SK-N-MC (cell line): ENCODE measurements at regions not wholly inside any gene's neighbourhood (a gene's known extent, or its start where the extent isn't known, plus 50 kb on each side); places are given as distances from the start of the nearest gene placed in this dataset.

Experiments
- DNase-seq: peaks from one replicate; pipeline ENCODE4 v3.0.0-alpha.2; 2011; ENCODE audit warnings: low read depth, low spot score
- H3K27ac ChIP-seq: fragments of 200-600 bp; sonication (generic); 2 replicates; pipeline ENCODE4 v1.5.1; 2016; ENCODE audit warnings: mixed run types
- H3K36me3 ChIP-seq: fragments of 200-600 bp; sonication (generic); 2 replicates; pipeline ENCODE4 v1.6.1; 2017; ENCODE audit warnings: antibody characterized with exemption, low read length, mixed read lengths; ENCODE audit not compliant: insufficient read depth
- H3K4me3 ChIP-seq: fragments of 200-600 bp; sonication (generic); 2 replicates; pipeline ENCODE4 v1.5.1; 2016
- H3K9ac ChIP-seq: fragments of 200-600 bp; sonication (generic); 2 replicates; pipeline ENCODE4 v1.8.0; 2017; ENCODE audit warnings: mixed run types, mixed read lengths; ENCODE audit not compliant: insufficient read length
- H3K9me3 ChIP-seq: fragments of 200-600 bp; sonication (generic); 2 replicates; pipeline ENCODE4 v1.6.1; 2017; ENCODE audit warnings: low read depth, mild to moderate bottlenecking, antibody characterized with exemption, low read length, moderate library complexity, mixed read lengths
- EZH2 ChIP-seq: fragments of 200-600 bp; sonication (generic); IDR thresholded peaks from one replicate; pipeline ENCODE4 v1.6.1; 2017; ENCODE audit warnings: antibody characterized with exemption
- FOXP2 ChIP-seq: optimal IDR thresholded peaks from 2 replicates; pipeline ENCODE3; 2011; ENCODE audit warnings: mild to moderate bottlenecking, moderate library complexity; ENCODE audit not compliant: insufficient read depth; ENCODE audit errors: extremely low read length, control extremely low read depth
- POLR2AphosphoS5 ChIP-seq: IDR thresholded peaks from 2 replicates; pipeline ENCODE4 v1.6.1; 2012; ENCODE audit warnings: mild to moderate bottlenecking, low read depth, low read length, borderline replicate concordance

DNA sequence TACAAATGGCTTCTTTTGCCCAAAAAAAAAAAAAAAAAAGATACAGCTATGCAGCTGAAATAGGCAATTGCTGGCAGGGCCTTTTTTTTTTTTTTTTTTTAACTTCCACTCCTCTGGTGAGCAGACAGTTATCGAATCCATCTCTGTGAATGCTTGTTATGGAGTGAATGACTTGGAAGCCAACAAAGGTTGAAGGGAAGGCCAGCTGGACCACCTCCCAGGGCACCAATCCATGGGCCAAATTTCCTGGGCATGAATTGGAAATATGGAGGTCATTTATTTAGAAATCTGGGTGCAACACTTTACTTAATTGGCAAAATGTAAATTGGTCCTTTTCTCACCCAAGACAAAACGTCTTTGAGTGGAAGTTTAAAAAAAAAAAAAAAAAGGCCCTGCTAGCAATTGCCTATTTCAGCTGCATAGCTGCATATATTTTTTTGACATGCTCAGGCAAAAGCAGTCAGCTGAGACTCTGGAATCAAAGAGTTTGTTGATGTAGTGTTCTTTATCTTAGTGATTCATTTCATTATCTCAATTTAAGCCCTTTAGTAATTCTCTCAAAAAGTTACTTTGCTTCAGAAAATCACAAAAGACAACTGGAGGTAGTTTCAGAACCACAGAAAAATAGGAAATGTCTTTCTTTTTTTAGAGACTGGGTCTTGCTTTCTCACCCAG lies 392.2 kb upstream of the KLF4 start:
- no peak overlapping the region for H3K9ac ChIP-seq
- H3K4me3 ChIP-seq = no peak overlapping the region
- no peaks in the 10 kb centered on the region for H3K9me3 ChIP-seq
- no peak overlapping the region for H3K27ac ChIP-seq
- no peak for DNase-seq
- no peaks in the 10 kb centered on the region for H3K36me3 ChIP-seq
- TF ChIP-seq POLR2AphosphoS5 (no peak), FOXP2 (no peak), EZH2 (no peak)

DNA sequence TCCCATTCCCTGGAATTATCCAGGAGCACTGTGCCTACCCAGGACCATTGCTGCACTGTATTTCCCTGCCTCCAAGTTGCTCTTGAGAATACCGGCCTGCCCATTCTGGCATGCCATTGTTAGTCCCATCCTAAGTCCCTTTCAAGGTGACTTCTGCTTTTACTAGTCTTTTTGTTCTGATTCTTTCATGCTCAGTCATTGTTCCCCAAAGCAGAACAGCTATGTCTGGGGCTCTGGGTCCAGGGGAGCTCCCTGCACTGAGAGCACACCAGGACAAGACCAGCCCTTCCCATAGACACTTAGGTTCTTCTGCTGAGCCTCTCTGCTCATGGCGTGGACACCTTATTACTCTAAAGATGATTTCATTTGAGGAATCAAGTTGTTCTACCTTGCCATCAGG lies 388.9 kb upstream of the KLF4 start:
- H3K36me3 ChIP-seq = no peaks in the 10 kb centered on the region

DNA sequence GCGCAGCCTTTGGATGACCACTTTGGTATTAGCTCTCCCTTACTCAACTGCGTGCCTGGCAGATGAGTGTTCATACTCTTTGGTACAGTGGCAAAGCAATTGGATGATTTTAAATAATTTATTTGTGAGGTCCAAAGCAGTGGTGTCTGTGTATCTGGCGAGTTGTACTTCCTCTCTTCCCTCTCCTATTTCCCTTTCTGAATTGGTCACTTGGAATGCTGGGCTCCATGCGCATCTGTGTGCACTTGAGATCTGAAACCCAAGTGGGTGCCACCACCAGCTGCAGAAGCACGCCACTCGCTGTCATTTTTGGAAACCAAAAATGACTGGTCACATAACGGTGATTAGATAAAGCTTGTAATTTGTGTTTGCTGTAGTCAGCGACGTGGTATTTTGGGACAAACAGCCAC lies 386.0 kb upstream of the KLF4 start:
- TF ChIP-seq FOXP2 = no peak
- TF ChIP-seq EZH2 = peak; percentile 46
- no peak overlapping the region for H3K27ac ChIP-seq
- no peak for DNase-seq
- H3K4me3 ChIP-seq = no peak overlapping the region
- no peak overlapping the region for H3K9ac ChIP-seq
- no peaks in the 10 kb centered on the region for H3K9me3 ChIP-seq
- H3K36me3 ChIP-seq = no peaks in the 10 kb centered on the region

More for the DNA sequence above, 388.9 kb upstream of the KLF4 start:
- H3K4me3 ChIP-seq = no peak overlapping the region
- no peak overlapping the region for H3K27ac ChIP-seq
- H3K9me3 ChIP-seq = no peaks in the 10 kb centered on the region
- TF ChIP-seq POLR2AphosphoS5 = no peak
- no peak for TF ChIP-seq EZH2
- TF ChIP-seq FOXP2 = no peak
- DNase-seq = no peak
- no peak overlapping the region for H3K9ac ChIP-seq

DNA sequence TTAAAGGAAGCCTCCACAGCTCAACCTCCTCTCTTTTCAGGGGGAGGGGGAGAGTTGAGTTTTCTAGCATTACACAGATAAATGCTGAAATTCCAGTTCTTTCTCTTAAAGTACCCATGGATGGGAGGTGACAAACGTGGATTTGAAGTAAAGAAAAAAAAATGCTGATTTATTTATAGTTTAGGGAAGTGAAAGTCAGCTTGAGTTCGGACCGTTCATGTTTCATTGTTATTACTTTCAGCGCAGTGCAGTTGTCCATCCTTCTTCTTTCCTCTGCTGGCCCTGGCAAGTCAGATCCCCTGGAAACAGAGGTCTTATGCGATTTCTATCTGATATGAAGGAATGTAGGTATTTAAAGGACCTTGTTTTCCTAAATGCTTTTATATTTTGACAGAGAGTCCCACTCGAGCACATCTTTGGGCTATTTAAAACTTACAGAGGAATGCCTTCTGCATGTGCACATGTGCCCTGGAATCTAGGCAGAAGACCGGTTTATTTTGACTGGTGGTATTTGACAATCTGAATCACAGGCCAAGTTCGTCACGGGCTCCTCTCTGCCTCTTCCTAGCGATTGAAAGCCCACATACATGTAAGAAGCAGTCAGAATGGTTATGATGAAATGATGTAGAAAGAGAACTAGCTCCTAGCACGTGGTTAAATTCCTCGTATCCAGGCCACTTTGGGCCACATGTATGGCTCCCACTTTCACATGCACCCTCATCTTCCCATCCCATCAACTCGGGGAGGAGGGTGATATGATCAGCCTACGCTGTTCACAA lies 385.2 kb upstream of the KLF4 start:
- no peak for DNase-seq
- no peak overlapping the region for H3K27ac ChIP-seq
- TF ChIP-seq EZH2 (no peak), FOXP2 (no peak), POLR2AphosphoS5 (no peak)
- H3K36me3 ChIP-seq = no peaks in the 10 kb centered on the region
- H3K9me3 ChIP-seq = no peaks in the 10 kb centered on the region
- no peak overlapping the region for H3K4me3 ChIP-seq
- H3K9ac ChIP-seq = no peak overlapping the region

DNA sequence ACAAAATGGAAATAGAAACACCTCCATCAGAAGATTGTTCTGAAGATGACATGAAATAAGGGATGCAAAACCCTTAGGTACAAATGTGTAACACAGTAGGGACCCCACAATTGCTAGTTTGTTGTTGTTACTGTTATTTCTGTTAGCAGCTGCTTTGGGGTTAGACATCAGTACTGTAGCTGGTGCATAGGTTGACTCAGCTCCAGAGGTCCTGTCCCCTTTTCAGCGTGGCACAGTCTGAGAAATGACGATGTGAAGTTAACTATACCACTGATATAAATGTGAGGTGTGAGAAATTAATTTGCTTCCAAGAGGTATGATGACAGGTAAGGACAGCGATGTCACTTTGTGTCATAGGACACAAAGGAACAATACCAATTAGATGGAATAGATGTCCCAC lies 384.6 kb upstream of the KLF4 start:
- Histone ChIP-seq H3K4me3 (no peak overlapping the region), H3K9me3 (no peaks in the 10 kb centered on the region), H3K27ac (no peak overlapping the region), H3K9ac (no peak overlapping the region), H3K36me3 (no peaks in the 10 kb centered on the region)
- DNase-seq = no peak
- TF ChIP-seq FOXP2 = no peak
- TF ChIP-seq EZH2 = no peak
- no peak for TF ChIP-seq POLR2AphosphoS5

DNA sequence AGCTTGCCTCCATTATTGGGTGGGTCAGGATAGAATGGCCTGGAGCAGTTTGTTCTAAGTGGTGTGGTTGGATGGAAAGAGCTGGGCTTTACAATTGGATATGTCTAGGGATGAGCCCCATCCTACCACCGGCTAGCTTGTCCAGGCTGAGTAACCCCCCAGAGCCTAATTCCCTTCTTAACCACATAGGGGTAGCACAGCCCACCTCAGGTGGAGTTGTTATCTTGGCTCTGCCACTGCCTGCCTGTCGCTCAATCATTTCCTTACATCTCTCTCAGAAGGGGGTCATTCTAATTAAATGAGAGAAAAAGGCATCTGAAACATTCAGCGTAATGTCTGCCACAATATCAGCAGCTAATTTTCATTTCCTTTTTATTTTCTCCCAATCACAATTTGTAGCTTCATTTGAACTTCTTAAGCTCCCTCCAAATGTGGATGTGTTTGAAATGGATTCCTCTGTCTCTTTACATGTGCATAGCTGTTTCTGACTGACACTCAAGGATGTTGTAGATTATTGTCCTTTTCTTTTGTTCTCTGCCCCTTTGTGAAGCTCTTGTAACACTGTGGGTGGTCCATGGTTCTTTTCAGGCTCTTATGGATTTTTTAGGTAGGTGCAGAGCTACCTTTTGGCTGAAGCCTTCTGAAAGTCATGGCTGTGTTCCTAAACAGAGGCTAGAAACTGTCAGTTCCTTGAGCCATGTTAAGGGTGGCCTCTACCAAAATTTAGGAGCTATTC lies 383.1 kb upstream of the KLF4 start:
- H3K9ac ChIP-seq = no peak overlapping the region
- TF ChIP-seq POLR2AphosphoS5 (no peak), FOXP2 (no peak), EZH2 (no peak)
- no peak for DNase-seq

DNA sequence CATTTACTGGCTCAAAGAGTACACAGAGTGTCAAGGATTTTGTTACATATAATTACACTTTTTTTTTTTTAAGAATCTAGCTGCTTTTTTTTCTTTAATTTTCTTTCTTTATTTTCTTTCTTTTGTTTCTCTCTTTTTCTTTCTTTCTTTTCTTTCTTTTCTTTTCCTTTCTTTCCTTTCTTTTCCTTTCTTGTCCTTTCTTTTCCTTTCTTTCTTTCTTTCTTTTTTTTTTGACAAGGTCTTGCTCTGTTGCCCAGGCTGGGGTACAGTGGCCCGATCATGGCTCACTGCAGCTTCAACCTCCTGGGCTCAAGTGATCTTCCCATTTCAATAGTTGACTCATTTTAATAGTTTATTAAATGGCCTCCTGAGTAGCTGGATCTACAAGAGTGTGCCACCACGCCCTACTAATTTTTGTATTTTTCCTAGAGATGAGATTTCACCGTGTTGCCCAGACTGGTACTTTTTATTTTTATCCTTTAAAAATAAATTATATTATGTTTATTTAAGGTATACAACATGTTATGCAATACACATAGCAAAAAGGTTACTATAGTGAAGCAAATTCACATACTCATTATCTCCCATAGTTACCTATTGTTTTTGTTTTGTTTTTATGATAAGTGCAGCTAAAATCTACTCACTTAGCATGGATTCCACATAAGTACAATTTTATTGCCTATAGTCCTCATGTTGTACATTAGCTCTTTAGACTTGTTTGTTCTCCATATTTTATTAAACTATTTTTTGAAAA lies 381.5 kb upstream of the KLF4 start:
- no peaks in the 10 kb centered on the region for H3K9me3 ChIP-seq
- H3K36me3 ChIP-seq = no peaks in the 10 kb centered on the region
- TF ChIP-seq POLR2AphosphoS5 (no peak), FOXP2 (no peak), EZH2 (no peak)
- no peak for DNase-seq
- no peak overlapping the region for H3K9ac ChIP-seq
- no peak overlapping the region for H3K27ac ChIP-seq
- H3K4me3 ChIP-seq = no peak overlapping the region

More for the DNA sequence above, 383.1 kb upstream of the KLF4 start:
- no peaks in the 10 kb centered on the region for H3K36me3 ChIP-seq
- no peak overlapping the region for H3K27ac ChIP-seq
- no peak overlapping the region for H3K4me3 ChIP-seq
- H3K9me3 ChIP-seq = no peaks in the 10 kb centered on the region

DNA sequence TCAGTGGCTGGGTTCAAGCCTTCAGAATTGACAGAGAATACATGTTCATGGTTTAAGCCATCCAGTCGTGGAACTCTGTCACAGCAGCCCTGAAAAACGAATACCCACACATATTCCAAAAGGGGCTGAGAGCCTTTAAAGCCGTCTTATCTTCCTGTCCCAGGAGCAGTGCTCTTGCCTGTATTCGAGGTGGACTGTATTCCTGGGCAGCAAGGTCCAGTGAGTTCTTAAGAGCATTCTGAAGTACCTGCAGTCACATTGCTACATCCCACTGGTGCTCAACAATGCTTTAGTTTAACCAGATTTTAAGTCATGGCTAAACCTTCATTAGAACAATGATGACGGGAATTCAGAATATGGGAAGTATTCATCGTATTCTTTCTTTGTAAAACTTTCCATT lies 380.7 kb upstream of the KLF4 start:
- no peak overlapping the region for H3K27ac ChIP-seq
- no peak for TF ChIP-seq EZH2
- DNase-seq = no peak
- H3K9ac ChIP-seq = no peak overlapping the region
- H3K4me3 ChIP-seq = no peak overlapping the region
- no peaks in the 10 kb centered on the region for H3K9me3 ChIP-seq
- H3K36me3 ChIP-seq = no peaks in the 10 kb centered on the region
